Thoracic aorta (tissue), 2 donors: ENCODE measurements at regions not wholly inside any gene's neighbourhood (a gene's known extent, or its start where the extent isn't known, plus 50 kb on each side); places are given as distances from the start of the nearest gene placed in this dataset.

Experiments
- ATAC-seq: fragments of 150-250 bp; one replicate; pipeline ENCODE4 v1.8.0; 2017; ENCODE audit warnings: low read depth; ENCODE audit not compliant: insufficient number of reproducible peaks, low FRiP score
- DNase-seq: peaks from one replicate; pipeline ENCODE4 v3.0.0-alpha.2; 2020; ENCODE audit warnings: low spot score
- H3K27ac ChIP-seq, 2 donors: fragments of 200-600 bp; sonication (generic); 1 replicate in 1 of 2; 2 replicates in 1 of 2; pipeline ENCODE4 v1.5.1; 2016; ENCODE audit warnings: mild to moderate bottlenecking in 2 of 2, moderate library complexity in 2 of 2
- H3K27me3 ChIP-seq: fragments of 200-600 bp; sonication (generic); replicated peaks from 2 replicates; pipeline ENCODE4 v1.6.0; 2016; ENCODE audit warnings: mild to moderate bottlenecking; ENCODE audit not compliant: insufficient read depth
- H3K36me3 ChIP-seq: fragments of 200-600 bp; sonication (generic); one replicate; pipeline ENCODE4 v1.5.1; 2016
- H3K4me1 ChIP-seq, 2 donors: fragments of 200-600 bp; sonication (generic); 1 replicate in 1 of 2; 2 replicates in 1 of 2; pipeline versions ENCODE4 v1.5.1 to v1.6.0; 2016; ENCODE audit warnings: low read depth in 2 of 2, mild to moderate bottlenecking in 1 of 2; ENCODE audit not compliant: control insufficient read depth in 1 of 2
- H3K4me3 ChIP-seq: fragments of 200-600 bp; sonication (generic); 2 replicates; pipeline ENCODE4 v1.5.1; 2016; ENCODE audit warnings: mild to moderate bottlenecking
- H3K9me3 ChIP-seq: fragments of 200-600 bp; sonication (generic); 2 replicates; pipeline ENCODE4 v1.5.1; 2016
- TF ChIP-seq, protein P1 (sequence below): fragments of 200-600 bp; sonication (generic); IDR thresholded peaks from one replicate; pipeline ENCODE4 v1.5.1; 2019; ENCODE audit warnings: antibody characterized with exemption

DNA sequence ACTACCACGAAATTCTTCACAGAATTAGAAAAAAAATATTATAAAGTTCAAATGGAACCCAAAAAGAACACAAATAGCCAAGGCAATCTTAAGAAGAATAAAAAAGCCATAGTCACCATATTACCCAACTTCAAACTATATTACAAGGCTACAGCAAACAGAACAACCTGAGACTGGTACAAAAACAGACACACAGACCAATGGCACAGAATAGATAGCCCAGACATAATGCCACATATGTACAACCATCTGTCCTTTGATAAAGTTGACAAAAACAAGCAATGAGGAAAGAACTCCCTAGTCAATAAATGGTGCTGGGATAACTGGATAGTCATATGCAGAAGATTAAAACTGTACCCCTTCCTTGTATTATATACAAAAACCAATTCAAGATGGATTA is 808.5 kb upstream of the ZWINT start:
- TF ChIP-seq, protein P1, sequence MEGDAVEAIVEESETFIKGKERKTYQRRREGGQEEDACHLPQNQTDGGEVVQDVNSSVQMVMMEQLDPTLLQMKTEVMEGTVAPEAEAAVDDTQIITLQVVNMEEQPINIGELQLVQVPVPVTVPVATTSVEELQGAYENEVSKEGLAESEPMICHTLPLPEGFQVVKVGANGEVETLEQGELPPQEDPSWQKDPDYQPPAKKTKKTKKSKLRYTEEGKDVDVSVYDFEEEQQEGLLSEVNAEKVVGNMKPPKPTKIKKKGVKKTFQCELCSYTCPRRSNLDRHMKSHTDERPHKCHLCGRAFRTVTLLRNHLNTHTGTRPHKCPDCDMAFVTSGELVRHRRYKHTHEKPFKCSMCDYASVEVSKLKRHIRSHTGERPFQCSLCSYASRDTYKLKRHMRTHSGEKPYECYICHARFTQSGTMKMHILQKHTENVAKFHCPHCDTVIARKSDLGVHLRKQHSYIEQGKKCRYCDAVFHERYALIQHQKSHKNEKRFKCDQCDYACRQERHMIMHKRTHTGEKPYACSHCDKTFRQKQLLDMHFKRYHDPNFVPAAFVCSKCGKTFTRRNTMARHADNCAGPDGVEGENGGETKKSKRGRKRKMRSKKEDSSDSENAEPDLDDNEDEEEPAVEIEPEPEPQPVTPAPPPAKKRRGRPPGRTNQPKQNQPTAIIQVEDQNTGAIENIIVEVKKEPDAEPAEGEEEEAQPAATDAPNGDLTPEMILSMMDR: no peak
- no peaks in the 10 kb centered on the region for H3K9me3 ChIP-seq
- H3K4me3 ChIP-seq: no peak overlapping the region
- ATAC-seq: no peak
- no peaks in the 10 kb centered on the region for H3K4me1 ChIP-seq
- no peak for DNase-seq
- no peaks in the 10 kb centered on the region for H3K36me3 ChIP-seq
- no peak overlapping the region for H3K27ac ChIP-seq
- no peaks in the 10 kb centered on the region for H3K27me3 ChIP-seq

DNA sequence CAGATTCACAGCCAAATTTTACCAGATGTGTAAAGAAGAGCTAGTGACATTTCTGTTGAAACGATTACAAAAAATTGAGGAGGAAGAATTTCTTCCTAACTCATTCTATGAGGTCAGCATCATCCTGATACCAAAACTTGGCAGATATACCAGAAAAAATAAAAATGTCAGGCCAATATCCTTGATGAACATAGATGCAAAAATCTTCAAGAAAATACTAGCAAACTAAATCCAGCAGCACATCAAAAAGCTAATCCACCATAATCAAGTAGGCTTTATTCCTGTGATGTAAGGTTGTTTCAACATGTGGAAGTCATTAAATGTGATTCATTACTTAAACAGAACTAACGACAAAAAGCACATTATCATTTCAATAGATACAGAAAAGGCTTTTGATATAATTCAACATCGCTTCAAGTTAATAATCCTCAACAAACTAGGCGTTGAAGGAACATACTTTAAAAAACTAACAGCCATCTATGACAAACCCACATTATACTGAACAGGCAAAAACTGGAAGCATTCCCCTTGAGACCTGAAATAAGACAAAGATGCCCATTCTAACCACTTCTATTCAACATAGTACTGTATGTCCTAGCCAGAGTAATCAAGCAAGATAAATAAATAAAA is 807.7 kb upstream of the ZWINT start:
- DNase-seq (no peak), ATAC-seq (no peak)
- Histone ChIP-seq H3K9me3 (no peaks in the 10 kb centered on the region), H3K27ac (no peak overlapping the region), H3K4me1 (no peaks in the 10 kb centered on the region), H3K27me3 (no peaks in the 10 kb centered on the region), H3K4me3 (no peak overlapping the region), H3K36me3 (no peaks in the 10 kb centered on the region)
- TF ChIP-seq, protein P1: no peak

DNA sequence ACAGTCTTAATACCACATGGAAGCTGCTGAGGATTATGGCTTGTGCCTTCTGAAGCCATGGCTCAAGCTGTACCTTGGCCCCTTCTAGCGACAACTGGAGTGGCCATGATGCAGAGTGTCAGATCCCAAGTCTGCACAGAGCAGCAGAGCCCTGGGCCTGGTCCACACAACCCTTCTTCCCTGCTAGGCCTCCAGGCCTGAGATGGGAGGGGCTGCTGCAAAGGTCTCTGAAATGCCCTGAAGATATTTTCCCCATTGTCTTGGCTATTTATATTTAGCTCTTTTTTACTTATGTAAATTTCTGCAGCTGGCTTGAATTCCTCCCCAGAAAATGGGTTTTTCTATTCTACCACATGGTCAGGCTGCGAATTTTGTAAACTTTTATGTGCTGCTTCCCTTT is 804.6 kb upstream of the ZWINT start:
- Histone ChIP-seq H3K27ac (no peak overlapping the region), H3K9me3 (no peaks in the 10 kb centered on the region), H3K27me3 (no peaks in the 10 kb centered on the region), H3K4me1 (no peaks in the 10 kb centered on the region), H3K36me3 (no peaks in the 10 kb centered on the region), H3K4me3 (no peak overlapping the region)
- DNase-seq (no peak), ATAC-seq (no peak)
- TF ChIP-seq, protein P1: no peak

DNA sequence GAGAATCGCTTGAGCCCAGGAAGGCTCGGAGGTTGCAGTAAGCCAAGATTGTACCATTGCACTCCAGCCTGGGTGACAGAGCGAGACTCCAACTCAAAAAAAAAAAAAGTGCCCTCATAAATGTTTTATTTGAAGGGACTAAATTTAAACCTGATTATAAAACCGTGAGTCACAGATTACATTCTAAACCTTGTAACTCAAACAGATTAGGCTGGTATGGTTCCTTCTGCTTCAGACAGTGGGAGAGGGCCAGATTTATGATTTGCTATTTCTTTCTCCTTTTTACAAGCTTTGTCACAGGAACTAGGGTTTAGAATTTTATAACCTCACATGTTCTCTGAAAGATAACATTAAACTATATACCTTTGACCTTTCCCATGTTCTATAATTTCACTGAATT is 801.2 kb upstream of the ZWINT start:
- no peak overlapping the region for H3K4me3 ChIP-seq
- H3K9me3 ChIP-seq: no peaks in the 10 kb centered on the region
- H3K27ac ChIP-seq: no peak overlapping the region
- no peak for ATAC-seq
- TF ChIP-seq, protein P1: no peak
- no peak for DNase-seq
- H3K36me3 ChIP-seq: no peaks in the 10 kb centered on the region
- no peaks in the 10 kb centered on the region for H3K4me1 ChIP-seq
- H3K27me3 ChIP-seq: no peaks in the 10 kb centered on the region

DNA sequence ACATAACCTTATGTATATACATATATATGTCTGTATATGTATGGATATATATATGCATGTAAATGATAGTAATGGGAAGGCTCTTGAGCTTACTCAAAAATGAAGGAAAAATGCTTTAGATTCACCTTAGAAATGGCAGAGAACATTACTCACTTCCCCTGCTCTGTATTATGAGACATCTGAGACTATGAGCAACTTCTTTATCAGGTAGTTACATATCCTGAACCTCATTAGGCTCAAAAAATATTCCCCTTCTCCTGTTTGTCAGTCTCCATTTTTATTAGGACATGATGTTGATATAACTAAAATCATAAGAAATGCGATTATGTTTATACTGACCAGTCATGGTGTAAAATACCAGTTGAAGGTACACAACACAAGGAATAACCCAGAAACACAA is 800.1 kb upstream of the ZWINT start:
- TF ChIP-seq, protein P1: no peak
- ATAC-seq (no peak), DNase-seq (no peak)
- Histone ChIP-seq H3K4me1 (no peaks in the 10 kb centered on the region), H3K36me3 (no peaks in the 10 kb centered on the region), H3K4me3 (no peak overlapping the region), H3K27ac (no peak overlapping the region), H3K9me3 (no peaks in the 10 kb centered on the region), H3K27me3 (no peaks in the 10 kb centered on the region)
